GM12864 (cell line): ENCODE measurements at regions not wholly inside any gene's neighbourhood (a gene's known extent, or its start where the extent isn't known, plus 50 kb on each side); places are given as distances from the start of the nearest gene placed in this dataset.
A peak's percentile ranks its signal among the peaks of the same experiment; 100 is the strongest.
"Not testable (repeated sequence)": the region's sequence is repeated elsewhere in the genome, so short reads cannot be mapped to it uniquely, and the experiment has no call there.

Experiments used
- DNase-seq: peaks from one replicate; pipeline ENCODE4 v3.0.0-alpha.2; 2011; ENCODE audit warnings: low read depth
- H3K4me3 ChIP-seq: 2 replicates; pipeline ENCODE4 v1.5.1; 2011; ENCODE audit warnings: mild to moderate bottlenecking, low read depth, low read length, control low read depth
- TF ChIP-seq, protein P1 (sequence below): IDR thresholded peaks from 2 replicates; pipeline ENCODE4 v1.5.1; 2011; ENCODE audit warnings: low read depth, mild to moderate bottlenecking, moderate library complexity, low read length, control low read depth, inconsistent platforms; ENCODE audit errors: missing control alignments

DNA sequence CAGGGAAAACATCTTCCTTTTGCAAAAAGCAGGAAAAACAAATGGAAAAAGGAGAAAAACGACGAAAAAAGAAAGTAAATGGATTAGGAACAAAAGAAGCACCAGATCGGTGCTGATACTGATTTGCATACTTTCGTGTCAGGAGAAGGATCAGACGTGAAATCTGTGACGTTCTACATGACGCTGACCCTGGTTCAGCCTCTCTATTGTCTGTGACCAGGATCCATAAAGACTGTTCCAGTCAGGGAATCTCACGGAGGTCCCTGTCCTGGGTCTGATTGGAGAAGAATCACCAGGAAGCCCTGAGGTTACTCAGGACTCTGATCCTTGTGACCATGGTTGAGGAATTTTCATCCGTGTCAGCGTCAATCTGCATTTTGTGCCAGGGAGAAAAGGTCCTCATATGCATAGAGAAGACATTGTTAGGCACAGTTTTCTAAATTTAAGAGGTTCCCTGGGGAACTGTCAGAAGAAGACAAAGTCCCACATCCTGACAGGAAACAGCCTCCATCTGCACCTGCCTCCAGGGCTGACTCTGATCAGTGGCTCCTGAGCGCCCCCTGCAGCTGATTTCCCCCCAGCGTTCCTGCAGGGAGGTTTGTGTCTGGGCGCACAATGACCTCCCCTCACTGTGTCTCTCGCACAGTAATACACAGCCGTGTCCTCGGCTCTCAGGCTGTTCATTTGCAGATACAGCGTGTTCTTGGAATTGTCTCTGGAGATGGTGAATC, 832.9 kb downstream of the TMEM121 start:
- TF ChIP-seq, protein P1, sequence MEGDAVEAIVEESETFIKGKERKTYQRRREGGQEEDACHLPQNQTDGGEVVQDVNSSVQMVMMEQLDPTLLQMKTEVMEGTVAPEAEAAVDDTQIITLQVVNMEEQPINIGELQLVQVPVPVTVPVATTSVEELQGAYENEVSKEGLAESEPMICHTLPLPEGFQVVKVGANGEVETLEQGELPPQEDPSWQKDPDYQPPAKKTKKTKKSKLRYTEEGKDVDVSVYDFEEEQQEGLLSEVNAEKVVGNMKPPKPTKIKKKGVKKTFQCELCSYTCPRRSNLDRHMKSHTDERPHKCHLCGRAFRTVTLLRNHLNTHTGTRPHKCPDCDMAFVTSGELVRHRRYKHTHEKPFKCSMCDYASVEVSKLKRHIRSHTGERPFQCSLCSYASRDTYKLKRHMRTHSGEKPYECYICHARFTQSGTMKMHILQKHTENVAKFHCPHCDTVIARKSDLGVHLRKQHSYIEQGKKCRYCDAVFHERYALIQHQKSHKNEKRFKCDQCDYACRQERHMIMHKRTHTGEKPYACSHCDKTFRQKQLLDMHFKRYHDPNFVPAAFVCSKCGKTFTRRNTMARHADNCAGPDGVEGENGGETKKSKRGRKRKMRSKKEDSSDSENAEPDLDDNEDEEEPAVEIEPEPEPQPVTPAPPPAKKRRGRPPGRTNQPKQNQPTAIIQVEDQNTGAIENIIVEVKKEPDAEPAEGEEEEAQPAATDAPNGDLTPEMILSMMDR = peak; percentile 31
- DNase-seq, H3K4me3 ChIP-seq: not testable (repeated sequence)

DNA sequence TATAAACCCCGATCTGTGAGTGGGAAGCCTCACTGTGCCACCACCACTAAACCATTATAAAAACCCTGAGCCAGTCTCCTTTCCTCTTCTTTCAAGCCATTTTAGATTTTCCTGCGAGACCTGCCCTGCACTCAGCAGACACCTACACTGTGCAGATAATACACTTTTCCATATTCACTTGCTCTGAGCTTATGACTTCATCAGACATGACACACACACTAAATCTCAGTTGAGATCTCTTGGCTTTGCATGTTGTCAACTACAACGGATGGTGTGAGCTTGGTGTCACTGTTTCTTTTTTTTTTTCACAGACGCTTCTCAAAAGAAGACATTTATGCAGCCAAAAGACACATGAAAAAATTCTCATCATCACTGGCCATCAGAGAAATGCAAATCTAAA, 839.0 kb downstream of the TMEM121 start:
- not testable (repeated sequence) for H3K4me3 ChIP-seq, DNase-seq

DNA sequence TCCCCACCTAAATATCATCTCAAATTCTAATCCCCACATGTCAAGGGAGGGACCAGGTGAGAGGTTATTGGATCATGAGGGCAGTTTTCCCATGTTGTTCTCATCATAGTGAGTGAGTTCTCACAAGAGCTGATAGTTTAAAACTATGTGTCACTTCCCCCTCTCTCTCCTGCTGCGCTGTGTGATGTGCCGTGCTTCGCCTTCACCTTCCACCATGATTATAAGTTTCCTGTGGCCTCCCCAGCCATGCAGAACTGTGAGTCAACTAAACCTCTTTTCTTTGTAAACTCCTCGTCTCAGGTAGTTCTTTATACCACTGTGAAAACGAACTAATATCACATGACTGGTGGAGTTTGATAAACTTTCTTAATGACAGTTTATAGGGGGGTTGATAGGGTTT, 839.5 kb downstream of the TMEM121 start:
- H3K4me3 ChIP-seq, DNase-seq: not testable (repeated sequence)

DNA sequence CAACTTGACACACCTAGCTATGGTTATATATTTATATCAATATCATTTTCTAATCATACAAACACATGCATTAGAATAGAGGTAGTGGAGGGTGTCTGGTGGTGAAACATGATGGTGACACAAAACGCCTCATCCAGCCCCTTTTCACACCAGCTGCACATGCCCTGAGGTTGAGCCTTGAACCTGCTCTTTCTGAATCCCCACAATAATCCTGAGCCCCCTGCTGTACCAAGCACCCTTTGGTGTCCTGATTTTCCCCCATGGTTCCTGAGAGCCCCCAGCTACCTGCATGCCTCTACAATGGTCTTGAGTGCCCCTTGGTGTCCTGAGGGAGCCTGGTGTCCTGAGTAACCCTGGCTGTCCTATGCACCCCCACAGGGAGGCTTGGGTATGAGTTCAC, 840.6 kb downstream of the TMEM121 start:
- DNase-seq, H3K4me3 ChIP-seq: not testable (repeated sequence)

DNA sequence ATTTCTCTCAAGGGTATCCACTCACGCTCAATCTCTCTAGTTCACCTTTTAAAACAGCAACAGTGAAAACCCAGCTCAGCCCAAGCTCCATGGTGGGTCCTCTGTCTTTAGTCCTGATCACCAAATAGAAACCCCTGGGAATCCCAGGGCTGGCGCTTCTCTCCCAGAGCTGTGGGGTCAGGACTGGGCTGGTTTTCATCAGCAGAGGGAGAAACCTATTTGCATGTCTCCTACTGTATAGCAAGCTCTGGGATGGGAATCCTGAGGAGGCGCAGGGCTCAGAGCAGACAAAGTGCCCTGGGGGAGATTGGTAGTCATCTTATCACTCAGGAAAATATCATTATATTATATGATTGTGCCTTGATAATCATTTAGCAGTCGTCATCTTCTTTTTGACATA, 843.1 kb downstream of the TMEM121 start:
- DNase-seq, H3K4me3 ChIP-seq: not testable (repeated sequence)

DNA sequence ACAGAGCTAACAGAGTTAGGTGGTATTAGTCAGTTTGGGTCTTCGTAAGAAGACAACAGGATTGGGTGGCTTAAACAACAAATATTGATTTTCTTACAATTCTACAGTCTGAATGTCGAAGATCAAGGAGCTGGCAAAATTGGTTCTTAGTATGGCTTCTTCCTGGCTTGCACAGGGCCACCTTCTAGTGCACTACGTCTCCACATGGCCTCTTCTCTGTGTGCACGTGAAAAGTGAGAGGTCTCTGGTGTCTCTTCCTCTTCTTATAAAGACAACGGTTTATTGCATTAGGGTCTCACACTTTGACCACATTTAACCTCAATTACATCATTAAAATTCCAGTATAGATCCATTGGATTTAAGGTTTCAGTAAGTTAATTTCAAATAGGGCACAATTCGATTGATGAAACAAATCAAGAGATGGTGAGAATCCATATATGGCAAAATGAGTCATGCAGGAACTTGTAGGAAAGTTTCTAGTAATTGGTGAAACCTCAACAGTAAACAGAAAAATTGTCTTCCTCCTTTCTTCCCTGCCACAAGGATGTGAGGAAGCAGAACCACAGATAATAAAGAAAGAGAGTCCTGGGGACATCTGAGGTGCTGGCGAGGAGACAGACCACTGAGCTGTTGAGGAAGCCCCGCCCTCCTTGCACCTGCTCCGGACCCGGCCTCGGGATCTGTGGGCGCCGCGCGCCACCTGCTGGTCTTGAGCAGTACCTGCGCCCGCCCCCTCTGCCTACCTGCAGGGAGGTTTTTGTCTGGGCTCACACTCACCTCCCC, 846.7 kb downstream of the TMEM121 start:
- DNase-seq = peak; percentile 52
- H3K4me3 ChIP-seq = peak overlapping the region; percentile 47; the same call in 1 of the 2 replicates
- TF ChIP-seq, protein P1 = peak; percentile 92

DNA sequence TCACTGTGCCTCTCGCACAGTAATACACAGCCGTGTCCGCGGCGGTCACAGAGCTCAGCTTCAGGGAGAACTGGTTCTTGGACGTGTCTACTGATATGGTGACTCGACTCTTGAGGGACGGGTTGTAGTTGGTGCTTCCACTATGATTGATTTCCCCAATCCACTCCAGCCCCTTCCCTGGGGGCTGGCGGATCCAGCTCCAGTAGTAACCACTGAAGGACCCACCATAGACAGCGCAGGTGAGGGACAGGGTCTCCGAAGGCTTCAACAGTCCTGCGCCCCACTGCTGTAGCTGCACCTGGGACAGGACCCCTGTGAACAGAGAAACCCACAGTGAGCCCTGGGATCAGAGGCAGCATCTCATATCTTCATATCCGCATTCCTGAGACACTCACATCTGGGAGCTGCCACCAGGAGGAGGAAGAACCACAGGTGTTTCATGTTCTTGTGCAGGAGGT, 847.3 kb downstream of the TMEM121 start:
- H3K4me3 ChIP-seq = peak overlapping the region; percentile 47
- not testable (repeated sequence) for DNase-seq

DNA sequence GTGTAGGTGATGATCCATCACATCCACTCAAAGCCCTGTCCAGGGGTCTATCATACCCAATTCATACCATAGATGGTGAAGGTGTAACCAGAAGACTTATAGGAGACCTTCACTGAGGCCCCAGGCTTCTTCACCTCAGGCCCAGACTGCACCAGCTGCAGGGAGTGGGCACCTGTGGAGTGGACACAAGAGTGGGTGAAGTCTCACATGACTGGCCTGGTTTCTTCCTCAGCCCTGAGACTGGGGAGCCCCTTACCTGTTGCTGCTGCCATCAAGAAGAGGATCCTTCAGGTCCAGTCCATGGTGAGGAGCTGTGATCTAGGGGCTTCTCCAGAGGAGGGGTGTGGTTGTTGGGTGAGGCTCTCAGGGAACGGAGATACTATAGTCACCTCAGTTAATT, 851.0 kb downstream of the TMEM121 start:
- TF ChIP-seq, protein P1 = no peak
- no peak for DNase-seq
- no peak overlapping the region for H3K4me3 ChIP-seq

DNA sequence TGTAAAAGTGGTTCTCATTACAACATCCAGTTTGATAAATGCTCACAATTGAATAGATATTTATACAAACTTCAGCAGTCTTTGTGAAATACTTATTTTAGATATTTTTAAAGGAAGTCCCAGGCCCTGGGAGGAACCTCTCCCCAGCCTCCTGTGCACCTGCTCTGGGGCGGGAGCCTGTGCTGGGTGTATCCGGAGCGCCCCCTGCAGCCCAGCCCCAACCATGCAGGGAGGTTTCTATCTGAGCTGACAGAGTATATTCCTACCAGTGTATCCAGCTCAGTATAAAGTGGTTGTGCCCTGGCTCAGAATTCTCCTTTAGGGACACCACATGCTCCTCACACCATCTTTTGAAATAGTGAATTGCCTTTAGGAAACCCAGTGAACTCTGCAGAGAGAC, 851.8 kb downstream of the TMEM121 start:
- no peak overlapping the region for H3K4me3 ChIP-seq
- no peak for DNase-seq
- TF ChIP-seq, protein P1 = peak; percentile 78
